GM12878 (cell line): ENCODE measurements at regions not wholly inside any gene's neighbourhood (a gene's known extent, or its start where the extent isn't known, plus 50 kb on each side); places are given as distances from the start of the nearest gene placed in this dataset.

Experiments used
- BHLHE40 ChIP-seq, 2 experiments: fragments of 450-650 bp in 1 of 2; IDR thresholded peaks; 2 replicates each; pipeline ENCODE4 v1.6.1; 2011 to 2017; ENCODE audit warnings: low read depth in 2 of 2, borderline replicate concordance in 1 of 2, improper control_type of control experiment in 1 of 2, low read length in 1 of 2, mild to moderate bottlenecking in 1 of 2
- BMI1 ChIP-seq: fragments of 450-650 bp; IDR thresholded peaks from 2 replicates; pipeline ENCODE4 v1.6.1; 2016; ENCODE audit warnings: mild to moderate bottlenecking, moderate library complexity, borderline replicate concordance
- LARP7 ChIP-seq: fragments of 450-650 bp; IDR thresholded peaks from 2 replicates; pipeline ENCODE4 v1.6.1; 2017; ENCODE audit warnings: mild to moderate bottlenecking
- NFYA ChIP-seq: IDR thresholded peaks from 2 replicates; pipeline ENCODE4 v1.6.1; 2011; ENCODE audit warnings: low read depth, mild to moderate bottlenecking, low read length, improper control_type of control experiment, borderline replicate concordance
- PAX8 ChIP-seq: fragments of 450-650 bp; IDR thresholded peaks from 2 replicates; pipeline ENCODE4 v1.6.1; 2017; ENCODE audit warnings: mild to moderate bottlenecking, moderate library complexity
- POLR2A ChIP-seq: IDR thresholded peaks from 2 replicates; pipeline ENCODE4 v1.6.1; 2011; ENCODE audit warnings: low read depth, mild to moderate bottlenecking, low read length
- TCF3 ChIP-seq: IDR thresholded peaks from 2 replicates; pipeline ENCODE4 v1.6.1; 2012; ENCODE audit warnings: low read depth, mild to moderate bottlenecking, low read length, borderline replicate concordance; ENCODE audit not compliant: insufficient read depth
- TF ChIP-seq, protein P1 (sequence below): fragments of 450-650 bp; IDR thresholded peaks from 2 replicates; pipeline ENCODE4 v1.6.1; 2016; ENCODE audit warnings: mild to moderate bottlenecking, moderate library complexity, borderline replicate concordance
- TF ChIP-seq, protein P2 (sequence below): fragments of 450-650 bp; IDR thresholded peaks from 2 replicates; pipeline ENCODE4 v1.6.1; 2017; ENCODE audit warnings: mild to moderate bottlenecking, moderate library complexity
- TF ChIP-seq, protein P3 (sequence below): fragments of 450-650 bp; IDR thresholded peaks from 2 replicates; pipeline ENCODE4 v1.6.1; 2014; ENCODE audit warnings: mild to moderate bottlenecking

DNA sequence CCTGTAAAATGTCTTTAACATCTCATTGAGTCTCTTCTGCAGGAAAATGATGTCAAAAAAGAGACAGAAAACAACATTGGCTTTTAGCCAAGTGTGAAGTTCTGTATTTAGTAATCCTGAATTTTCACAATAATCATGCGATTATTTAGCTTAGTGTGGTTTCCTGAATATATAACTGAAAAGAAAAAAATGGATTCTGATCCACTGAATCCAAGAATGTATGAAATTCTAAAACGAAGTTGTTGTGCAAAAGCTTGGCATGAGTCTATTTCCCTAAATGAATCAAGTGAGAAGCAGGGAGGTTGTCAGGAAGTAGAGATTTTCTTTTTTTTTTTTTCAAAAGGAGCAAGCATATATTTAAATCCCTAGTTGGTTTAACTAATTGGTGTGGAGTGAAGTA is 145.9 kb upstream of the CDH6 start (continued):
- TF ChIP-seq, protein P1, sequence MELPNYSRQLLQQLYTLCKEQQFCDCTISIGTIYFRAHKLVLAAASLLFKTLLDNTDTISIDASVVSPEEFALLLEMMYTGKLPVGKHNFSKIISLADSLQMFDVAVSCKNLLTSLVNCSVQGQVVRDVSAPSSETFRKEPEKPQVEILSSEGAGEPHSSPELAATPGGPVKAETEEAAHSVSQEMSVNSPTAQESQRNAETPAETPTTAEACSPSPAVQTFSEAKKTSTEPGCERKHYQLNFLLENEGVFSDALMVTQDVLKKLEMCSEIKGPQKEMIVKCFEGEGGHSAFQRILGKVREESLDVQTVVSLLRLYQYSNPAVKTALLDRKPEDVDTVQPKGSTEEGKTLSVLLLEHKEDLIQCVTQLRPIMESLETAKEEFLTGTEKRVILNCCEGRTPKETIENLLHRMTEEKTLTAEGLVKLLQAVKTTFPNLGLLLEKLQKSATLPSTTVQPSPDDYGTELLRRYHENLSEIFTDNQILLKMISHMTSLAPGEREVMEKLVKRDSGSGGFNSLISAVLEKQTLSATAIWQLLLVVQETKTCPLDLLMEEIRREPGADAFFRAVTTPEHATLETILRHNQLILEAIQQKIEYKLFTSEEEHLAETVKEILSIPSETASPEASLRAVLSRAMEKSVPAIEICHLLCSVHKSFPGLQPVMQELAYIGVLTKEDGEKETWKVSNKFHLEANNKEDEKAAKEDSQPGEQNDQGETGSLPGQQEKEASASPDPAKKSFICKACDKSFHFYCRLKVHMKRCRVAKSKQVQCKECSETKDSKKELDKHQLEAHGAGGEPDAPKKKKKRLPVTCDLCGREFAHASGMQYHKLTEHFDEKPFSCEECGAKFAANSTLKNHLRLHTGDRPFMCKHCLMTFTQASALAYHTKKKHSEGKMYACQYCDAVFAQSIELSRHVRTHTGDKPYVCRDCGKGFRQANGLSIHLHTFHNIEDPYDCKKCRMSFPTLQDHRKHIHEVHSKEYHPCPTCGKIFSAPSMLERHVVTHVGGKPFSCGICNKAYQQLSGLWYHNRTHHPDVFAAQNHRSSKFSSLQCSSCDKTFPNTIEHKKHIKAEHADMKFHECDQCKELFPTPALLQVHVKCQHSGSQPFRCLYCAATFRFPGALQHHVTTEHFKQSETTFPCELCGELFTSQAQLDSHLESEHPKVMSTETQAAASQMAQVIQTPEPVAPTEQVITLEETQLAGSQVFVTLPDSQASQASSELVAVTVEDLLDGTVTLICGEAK = no peak
- TF ChIP-seq NFYA (no peak), TCF3 (no peak), BMI1 (no peak), POLR2A (no peak), BHLHE40 (IDR thresholded peaks at IDR 0.05; ENCODE audit: borderline replicate concordance in 1 of 2, low read depth in 2 of 2, low read length in 1 of 2) (no peak), PAX8 (no peak), LARP7 (no peak)
- TF ChIP-seq, protein P2, sequence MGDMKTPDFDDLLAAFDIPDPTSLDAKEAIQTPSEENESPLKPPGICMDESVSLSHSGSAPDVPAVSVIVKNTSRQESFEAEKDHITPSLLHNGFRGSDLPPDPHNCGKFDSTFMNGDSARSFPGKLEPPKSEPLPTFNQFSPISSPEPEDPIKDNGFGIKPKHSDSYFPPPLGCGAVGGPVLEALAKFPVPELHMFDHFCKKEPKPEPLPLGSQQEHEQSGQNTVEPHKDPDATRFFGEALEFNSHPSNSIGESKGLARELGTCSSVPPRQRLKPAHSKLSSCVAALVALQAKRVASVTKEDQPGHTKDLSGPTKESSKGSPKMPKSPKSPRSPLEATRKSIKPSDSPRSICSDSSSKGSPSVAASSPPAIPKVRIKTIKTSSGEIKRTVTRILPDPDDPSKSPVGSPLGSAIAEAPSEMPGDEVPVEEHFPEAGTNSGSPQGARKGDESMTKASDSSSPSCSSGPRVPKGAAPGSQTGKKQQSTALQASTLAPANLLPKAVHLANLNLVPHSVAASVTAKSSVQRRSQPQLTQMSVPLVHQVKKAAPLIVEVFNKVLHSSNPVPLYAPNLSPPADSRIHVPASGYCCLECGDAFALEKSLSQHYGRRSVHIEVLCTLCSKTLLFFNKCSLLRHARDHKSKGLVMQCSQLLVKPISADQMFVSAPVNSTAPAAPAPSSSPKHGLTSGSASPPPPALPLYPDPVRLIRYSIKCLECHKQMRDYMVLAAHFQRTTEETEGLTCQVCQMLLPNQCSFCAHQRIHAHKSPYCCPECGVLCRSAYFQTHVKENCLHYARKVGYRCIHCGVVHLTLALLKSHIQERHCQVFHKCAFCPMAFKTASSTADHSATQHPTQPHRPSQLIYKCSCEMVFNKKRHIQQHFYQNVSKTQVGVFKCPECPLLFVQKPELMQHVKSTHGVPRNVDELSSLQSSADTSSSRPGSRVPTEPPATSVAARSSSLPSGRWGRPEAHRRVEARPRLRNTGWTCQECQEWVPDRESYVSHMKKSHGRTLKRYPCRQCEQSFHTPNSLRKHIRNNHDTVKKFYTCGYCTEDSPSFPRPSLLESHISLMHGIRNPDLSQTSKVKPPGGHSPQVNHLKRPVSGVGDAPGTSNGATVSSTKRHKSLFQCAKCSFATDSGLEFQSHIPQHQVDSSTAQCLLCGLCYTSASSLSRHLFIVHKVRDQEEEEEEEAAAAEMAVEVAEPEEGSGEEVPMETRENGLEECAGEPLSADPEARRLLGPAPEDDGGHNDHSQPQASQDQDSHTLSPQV = no peak
- TF ChIP-seq, protein P3, sequence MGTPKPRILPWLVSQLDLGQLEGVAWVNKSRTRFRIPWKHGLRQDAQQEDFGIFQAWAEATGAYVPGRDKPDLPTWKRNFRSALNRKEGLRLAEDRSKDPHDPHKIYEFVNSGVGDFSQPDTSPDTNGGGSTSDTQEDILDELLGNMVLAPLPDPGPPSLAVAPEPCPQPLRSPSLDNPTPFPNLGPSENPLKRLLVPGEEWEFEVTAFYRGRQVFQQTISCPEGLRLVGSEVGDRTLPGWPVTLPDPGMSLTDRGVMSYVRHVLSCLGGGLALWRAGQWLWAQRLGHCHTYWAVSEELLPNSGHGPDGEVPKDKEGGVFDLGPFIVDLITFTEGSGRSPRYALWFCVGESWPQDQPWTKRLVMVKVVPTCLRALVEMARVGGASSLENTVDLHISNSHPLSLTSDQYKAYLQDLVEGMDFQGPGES = no peak
